ENCODE measurements at regions not wholly inside any gene's neighbourhood (a gene's known extent, or its start where the extent isn't known, plus 50 kb on each side); places are given as distances from the start of the nearest gene placed in this dataset.

- TF ChIP-seq CTCF (optimal IDR thresholded peaks at IDR 0.05 in 1 of 3, IDR thresholded peaks at IDR 0.05 in 1 of 3, conservative IDR thresholded peaks at IDR 0.05 in 1 of 3; ENCODE audit: extremely low read depth in 1 of 3, insufficient read depth in 2 of 3, low read length in 3 of 3) (no peak), EZH2 (IDR thresholded peaks at IDR 0.05; ENCODE audit: low read length) (no peak)
These were observed 68.1 kb upstream of the HAAO start for GRCh38 chr2:42860319-42861094.

All from keratinocyte (primary cell).